G401 (cell line): ENCODE measurements at regions not wholly inside any gene's neighbourhood (a gene's known extent, or its start where the extent isn't known, plus 50 kb on each side); places are given as distances from the start of the nearest gene placed in this dataset.

Source experiments
- DNase-seq: peaks from one replicate; pipeline ENCODE4 v3.0.0-alpha.2; 2015; ENCODE audit warnings: low spot score
- in situ Hi-C: cut with HindIII; loops from 2 replicates; pipeline ENCODE4 v1.10.0; 2016; ENCODE audit warnings: low sequenced_read_pairs, mixed read lengths

DNA sequence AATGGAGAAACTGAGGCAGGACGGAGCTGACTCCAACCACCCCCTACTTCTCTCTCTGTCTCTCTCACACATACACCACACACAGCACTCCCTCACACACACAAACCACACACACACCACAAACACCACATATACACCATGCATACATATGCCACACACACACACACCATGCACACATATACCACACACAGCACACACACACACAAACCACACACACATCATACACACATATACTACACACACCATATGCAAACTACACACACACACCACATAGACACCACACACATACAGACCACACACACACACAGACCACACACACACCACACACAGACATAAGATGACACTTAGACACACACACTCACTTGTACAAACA lies 94.3 kb downstream of the RIPK4 start:
- DNase-seq, result no peak
- in situ Hi-C loops, result no loop called here

DNA sequence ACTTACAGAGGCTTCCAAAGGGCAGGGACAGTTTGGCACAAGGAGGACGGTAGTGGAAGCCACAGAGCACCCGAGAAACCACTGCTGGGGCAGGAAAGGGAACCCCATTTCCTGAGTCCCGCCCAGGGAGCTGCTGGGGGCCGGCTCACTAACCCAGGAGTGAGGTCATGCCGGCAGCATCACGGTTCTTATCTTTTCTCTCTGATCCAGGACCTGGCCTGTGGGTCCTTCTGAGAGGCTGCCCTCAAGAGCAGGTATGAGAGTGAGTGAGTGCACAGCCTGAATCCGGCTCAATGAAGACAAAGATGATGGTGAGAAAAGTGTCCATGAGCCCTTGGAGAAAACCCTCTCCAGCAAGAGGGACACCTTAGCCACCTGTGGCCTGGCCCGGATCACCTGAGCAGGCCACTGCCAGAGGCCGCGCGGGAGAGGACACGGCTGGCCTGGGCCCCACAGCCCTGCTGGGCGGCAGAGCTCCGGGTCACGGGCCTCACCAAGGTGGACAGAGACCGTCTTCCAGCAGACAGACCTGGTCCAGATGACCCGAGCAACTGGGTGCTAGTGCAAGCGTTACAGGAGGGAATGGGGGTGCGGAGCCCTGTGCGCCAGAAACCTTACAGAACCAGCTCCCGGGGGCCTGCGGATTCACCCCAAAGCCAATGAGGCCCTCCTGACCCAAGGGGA lies 94.9 kb downstream of the RIPK4 start:
- in situ Hi-C loops, result no loop called here
- no peak for DNase-seq

DNA sequence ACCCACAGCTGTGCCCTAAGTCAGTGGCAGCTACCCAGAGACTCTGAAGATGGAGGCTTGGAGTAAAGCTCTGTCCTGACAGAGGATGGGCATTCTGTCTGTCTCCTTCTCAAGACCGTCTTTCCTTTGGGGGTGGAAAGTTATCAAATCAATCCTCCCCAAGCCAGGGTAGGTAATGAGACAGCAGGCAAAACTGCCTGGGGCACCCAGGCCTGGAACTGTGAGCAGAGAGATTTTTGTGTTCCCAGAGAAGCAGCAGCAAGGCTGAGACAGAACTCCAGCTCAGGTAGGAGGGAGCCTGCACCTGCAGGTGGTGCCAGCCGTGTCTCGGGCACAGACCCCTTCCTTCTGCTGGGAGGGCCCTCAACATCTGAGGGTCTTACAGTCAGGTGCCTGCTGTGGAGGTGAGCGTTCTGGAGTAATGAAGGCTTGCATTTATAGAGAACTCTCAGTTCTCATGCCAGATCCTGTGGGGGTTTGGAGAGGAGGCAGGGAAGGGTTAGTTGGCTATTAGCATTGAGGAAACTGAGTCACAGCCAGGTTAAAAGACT lies 95.6 kb downstream of the RIPK4 start:
- in situ Hi-C loops, result no loop called here
- DNase-seq, result no peak

DNA sequence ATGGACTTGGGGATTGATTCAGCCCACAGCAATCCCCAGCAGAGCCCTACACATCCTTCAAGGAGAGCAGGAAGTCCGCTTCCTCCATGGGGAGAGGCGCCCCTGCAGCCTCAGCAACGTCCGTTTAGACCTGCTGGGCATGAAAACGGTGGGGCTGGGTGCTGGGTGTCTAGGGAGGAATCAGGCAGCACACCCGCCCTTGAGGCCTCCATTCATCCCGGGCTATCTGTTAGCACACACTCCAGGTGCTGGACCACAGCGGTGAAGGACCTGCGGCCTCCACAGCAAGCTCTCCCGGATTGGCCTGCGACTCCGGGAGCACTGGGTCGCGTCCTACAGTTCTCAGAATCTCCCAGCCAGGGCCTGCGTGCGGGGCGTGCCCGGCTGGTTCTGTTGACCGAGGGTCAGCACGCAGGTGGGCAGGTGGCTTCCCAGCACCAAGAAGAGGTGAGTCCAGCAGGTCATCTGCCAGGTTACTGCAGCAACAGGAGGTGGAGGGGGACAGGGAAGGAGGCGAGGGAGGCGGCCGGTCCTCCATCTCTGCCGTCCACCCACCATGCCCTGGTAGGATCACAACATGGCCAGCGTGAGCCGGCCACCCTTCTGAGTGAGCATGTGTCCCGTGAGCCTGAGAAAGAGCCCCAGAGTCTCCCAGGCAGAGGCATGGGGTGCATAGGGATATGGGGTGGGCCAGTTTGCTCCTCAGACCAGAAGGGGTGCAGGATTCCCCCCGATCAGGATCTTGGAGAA lies 96.6 kb downstream of the RIPK4 start:
- no peak for DNase-seq
- in situ Hi-C loops, result no loop called here

DNA sequence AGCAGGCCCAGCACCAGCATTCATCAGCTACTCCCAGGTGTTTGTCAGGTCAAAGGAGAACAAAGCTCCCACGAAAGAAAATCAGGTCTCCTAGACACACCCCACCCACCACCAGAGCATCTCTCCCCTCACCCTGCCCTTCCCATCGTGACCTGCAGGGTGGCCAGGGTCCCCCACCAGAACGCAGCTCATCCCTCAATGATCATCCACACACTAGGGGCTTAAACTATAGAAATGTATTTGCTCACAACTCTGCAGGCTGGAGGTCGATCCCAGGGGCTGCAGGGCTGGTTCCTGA lies 97.4 kb downstream of the RIPK4 start:
- in situ Hi-C loops, result no loop called here
- no peak for DNase-seq

DNA sequence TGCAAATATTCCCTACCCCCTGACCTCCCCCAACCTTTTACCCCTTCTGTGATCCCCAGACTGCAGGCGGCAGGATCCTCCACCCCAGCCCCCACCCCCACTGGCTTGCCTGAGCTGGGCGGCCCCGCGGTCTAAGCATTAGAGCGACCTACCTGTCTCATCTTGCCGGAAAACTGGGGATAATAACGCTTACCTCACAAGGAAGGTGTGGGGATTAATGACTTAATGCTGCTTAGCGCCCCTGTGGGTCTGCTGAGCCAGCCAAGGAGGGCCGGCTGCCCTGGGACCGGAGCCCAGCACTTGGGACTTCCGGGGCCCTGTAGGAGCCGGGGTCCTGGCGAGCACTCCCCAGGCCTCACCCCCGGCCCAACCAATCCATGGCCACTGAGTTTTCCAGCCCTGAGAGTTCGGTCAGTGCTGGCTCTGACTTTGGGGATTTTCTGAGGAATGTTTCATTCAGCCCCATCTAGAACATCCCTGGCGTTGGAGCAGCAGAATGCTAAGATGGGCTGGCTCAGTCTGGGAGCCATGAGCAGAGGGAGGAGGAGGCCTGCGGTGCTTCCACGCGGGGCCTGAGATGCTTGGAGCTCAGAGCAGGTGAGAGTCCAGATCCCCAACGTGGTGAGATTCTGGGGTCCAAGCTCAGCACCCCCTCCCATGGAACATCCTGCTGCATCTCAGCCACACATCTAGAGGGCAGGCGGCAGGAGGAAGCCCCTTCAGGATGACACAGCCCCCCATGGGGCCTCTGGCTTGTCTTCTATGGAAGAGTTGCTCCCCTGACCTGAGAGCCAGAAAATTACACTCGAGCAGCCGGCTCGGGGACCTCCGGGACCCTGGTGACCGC lies 97.9 kb downstream of the RIPK4 start:
- in situ Hi-C loops, result no loop called here

DNA sequence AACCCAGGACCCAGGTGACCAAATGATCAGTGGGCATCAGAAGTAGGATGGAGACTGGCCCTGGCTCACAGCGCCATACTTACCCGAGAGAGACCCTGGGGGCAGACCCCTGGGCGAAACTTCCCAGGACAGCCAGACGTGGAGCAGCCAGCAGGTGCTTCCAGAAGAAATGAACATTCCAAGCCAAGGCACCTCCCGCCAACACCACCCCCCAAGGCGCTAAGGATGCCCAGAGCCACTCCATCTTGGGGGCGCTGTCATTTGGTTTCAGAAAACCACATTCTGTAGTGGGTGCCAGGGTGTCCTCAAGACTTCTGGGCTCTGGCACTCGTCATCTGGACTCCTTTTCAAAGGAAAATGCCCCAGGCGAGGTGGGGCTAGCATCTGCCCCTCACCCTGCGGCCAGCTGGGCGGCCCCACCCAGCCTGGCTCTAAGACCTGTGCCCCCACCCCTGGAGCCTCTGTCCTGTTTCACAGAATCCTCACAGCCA lies 98.8 kb downstream of the RIPK4 start:
- no peak for DNase-seq
- in situ Hi-C loops, result no loop called here

More for the DNA sequence above, 97.9 kb downstream of the RIPK4 start:
- DNase-seq, result no peak

DNA sequence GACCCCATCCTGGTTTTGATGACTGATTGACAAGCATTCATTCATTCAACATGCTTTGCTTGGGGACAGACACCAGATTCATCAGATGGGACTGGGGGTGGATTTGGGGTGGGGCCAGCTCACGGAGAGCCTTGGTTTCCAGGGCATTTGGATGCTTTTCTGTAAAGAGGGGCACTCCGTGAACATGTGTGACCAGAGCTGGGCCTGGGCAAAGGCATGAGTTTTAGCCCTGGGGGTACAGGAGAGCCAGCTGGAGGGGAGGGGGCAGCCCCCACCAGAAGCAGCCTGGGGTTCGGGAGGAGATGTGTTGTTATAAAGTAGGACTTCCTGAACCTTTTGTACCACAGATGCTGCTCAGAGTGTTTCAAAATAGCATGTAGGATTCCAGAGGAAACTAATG lies 99.7 kb downstream of the RIPK4 start:
- DNase-seq, result no peak
- in situ Hi-C loops, result no loop called here

DNA sequence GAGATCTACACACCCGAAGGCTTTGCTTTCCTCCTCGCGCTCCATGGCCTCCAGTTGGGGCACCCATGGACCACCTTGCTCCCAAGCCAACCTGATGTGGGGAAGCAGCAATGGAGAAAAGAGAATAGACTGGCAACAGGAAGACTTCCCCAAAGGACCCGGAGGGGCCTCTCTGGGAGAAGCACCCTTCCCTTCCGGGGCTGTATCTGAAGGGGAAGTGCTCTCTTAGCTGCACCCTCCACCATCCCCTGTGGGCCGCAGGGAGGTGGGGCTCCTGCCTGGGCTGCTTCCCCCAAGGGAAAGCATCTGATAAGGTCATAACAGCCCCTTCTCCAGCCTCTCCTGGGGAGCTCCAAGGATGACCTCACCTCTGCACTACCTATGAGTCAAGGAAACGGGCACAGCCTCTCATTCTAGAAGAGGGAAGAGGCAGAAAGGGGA lies 100.2 kb downstream of the RIPK4 start:
- in situ Hi-C loops, result no loop called here
- no peak for DNase-seq

DNA sequence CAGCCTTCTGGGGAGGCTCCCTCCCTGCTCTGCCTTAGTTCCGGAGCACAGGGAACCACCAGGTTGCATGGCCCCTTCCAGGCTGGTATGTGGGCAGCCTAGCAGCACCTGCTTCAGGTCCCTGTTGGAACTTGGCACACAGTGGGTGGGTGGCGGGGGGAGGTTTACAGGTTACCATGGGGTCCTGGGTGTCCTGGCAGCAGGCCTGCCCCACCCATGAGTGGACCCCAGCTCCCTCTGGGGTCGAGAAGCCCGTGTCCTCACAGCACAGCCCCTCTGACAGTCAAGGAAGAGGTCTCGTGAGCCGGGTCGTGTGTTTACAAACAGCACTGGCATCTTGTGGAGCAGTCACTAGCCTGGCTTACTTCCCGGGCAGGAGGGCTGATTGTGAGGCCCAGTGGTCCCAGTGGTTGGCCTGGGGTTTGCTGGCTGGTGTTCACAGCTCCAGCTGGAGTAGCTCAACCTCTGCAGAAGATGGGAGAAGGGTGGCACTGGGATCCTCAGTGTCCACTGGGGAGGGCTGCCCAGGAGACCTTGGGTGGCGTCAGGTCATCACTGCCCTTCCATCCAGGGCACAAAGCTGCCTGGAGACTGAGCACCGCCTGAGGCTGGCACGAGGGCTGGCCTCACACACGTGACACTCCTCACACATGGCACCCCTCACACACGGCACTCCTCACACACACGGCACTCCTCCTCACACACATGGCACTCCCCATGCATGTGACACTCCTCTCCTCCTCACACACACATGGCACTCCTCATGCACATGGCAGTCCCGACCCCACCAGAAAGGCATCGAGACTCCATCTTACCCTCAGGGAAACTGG lies 100.9 kb downstream of the RIPK4 start:
- no peak for DNase-seq
- in situ Hi-C loops, result no loop called here

DNA sequence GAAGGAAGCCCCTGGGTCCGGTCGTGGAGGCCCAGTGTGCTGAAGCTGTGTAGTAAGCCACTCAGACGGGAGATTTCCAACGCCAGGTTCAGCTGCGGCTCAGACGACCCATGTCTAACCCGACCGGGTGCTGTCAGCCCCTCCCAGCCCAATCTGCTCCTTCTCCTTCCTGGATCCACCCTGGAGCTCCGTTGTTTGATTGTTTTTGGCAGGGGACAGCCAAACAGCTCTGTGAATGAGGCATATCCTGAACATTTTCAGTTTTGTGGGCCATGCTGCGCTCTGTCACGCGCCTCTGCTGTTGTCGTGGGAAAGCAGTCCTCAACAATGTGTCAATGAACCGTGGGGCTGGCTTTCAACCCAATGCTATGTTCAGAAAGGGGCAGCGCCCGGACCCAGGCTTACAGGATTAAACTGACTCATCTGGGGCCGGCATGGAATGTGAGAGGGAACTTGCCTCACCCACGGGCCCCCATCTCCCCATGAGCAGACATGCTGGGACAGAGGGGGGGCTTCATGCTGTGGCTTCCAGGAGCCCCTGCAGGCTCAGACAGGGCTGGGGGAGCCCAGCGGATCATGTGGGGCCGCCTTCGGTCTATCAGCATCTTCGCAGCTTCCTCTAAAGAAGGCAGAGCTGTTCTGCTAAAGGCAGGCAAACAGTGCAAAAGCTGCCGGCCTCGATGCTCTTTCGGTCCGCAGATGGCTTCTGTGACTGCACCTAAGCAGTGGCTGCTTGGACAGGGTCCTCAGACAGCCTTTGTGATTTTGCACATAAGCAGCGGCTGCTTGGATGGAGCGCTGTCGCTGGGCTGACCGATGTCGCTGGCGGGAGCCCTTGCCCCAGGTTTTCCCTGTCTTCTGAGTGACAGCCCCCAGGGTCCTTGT lies 101.7 kb downstream of the RIPK4 start:
- no peak for DNase-seq
- in situ Hi-C loops, result no loop called here

DNA sequence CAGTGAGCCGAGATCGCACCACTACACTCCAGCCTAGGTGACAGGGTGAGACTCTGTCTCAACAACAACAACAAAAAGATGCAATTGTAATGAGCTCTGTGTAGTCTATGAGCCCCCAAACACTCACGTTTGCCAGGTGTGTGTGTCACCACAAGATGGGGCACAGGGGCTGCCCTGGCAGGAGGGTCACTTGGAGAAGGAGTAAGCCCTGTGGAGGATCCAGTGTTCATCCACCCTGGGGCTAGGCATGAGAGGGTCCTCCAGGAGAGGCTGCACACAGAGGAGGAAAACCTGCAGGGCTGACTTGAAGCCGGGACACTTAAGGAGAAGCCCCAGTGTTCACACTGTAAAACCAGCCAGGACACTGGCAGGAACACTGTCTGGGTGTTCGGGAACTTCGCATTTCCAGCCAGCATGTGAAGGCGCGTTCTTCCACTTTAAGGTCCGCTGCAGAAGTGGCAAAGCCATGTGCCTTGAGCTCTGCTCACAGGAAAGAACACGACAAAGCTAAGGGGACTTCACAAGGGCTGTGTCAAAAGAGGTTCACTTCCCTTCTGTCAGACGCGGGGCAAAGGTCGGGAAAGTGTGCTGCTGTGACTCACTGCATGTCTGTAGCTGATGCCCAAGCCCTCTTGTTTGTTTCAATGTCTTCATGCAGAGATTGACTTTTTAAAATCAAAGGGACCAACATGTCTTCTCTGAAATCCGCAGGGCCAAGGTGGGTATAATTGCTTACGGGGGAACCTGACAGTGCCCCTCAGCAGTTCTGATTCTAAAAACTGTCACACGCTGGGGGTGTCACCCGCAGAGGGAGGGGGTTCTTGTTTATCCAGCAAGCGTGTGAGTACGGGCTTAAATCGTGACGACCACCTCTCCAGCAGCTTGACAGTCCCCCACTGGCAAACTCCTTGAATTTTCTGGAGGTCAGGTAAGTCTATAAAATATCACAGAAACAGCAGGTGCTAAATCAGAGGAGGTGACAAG lies 102.8 kb downstream of the RIPK4 start:
- in situ Hi-C loops, result no loop called here
- no peak for DNase-seq

DNA sequence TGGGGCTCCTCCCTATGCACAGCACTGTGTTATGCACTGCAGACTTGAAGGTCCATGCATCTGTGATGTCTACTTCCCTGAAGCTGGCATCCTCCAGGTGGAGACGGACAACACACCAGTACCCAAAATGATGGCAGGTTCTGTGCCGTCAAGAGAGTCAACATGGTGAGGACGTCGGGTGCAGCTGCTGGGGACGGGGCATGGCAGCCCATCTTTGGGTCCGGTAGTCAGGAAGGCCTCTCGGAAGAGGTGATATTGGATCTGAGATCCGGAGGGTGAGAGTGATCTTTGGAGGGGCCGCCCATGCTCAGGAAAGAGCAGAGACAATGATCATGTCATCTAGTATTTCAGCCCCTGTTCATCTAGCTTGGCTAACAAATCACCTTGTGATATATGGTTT lies 104.1 kb downstream of the RIPK4 start:
- no peak for DNase-seq
- in situ Hi-C loops, result no loop called here

DNA sequence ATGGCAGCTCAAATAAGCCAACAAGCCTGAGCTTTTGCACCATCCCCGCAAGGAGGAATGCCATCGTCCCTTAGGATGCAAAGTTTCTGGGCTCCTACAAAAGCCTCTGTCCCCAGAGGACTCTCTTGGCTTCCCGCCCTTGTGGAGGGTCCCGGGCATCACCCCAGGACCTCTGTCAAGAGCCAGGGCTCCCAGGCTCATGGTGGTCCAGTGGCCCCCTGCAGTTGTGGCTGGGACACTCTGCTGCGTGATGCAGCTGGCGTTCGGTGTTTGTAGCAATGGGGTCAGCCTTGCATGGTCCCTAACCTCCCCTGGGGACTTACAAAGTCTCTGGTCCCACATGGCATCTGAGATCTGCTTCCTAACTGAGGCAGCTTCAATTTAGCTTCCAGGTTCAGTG lies 104.7 kb downstream of the RIPK4 start:
- in situ Hi-C loops, result no loop called here
- no peak for DNase-seq

DNA sequence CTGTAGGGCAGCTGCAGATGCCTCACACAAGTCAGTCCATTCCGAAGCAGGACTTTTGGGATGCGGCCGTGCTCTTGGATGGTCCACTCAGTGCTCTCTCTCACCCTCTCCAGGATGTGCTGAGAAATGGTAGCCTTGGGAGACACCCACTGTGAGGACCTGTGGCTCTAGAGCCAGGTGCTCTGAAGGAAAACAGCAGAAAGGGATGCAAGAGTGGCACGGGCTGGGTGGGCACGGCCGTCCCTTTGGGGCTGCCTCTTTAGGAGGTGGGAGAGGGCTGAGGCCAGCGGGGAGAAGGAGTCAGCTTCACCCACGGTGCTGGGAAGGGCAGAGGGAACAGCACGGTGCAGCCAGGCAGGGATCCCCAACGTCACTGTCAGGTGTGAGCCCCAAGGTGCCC lies 106.1 kb downstream of the RIPK4 start:
- DNase-seq, result no peak
- in situ Hi-C loops, result no loop called here

DNA sequence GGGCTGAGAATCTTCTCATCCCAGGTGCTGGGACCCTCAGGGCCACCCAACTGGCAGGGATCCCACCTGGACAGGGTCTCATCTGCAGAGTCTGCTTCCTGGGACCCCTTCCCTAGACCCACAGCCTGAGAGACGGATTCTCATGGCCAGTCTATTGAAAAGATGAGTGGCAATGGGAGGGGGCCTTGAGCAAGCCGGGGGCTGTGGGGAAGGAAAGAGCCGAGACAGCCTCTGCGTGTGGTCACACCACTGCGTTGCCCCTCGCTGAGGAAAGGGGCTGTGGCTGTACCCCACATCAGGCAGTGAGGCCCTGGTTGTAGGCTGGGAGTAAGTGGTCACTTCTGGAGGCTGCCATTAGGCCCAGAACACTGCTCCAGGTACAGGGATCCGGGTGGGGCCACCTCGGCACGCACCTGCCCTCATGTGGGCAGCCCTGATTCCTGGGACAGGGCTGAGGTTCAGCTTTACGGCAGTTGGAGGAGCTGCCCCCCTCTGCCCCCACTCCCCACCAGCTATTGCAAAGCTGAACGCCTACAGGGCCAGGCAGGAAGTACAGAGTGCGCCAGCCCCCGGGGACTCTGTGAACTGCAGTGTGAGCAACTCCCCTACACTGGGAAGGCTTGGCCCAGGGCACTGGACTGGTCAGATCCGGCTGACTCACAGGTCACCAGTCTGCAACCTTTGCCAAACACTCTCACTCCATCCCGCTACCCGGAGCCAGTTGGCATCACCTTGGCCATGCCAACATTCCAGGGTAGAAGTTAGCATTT lies 106.9 kb downstream of the RIPK4 start:
- DNase-seq, result no peak
- in situ Hi-C loops, result no loop called here
